Hippocampal formation (tissue), 2 donors: ENCODE measurements at regions not wholly inside any gene's neighbourhood (a gene's known extent, or its start where the extent isn't known, plus 50 kb on each side); places are given as distances from the start of the nearest gene placed in this dataset.

Source experiments
- DNase-seq, 2 donors: peaks; one replicate each; lab custom pipeline; 2025; lab: John Stamatoyannopoulos, UW

DNA sequence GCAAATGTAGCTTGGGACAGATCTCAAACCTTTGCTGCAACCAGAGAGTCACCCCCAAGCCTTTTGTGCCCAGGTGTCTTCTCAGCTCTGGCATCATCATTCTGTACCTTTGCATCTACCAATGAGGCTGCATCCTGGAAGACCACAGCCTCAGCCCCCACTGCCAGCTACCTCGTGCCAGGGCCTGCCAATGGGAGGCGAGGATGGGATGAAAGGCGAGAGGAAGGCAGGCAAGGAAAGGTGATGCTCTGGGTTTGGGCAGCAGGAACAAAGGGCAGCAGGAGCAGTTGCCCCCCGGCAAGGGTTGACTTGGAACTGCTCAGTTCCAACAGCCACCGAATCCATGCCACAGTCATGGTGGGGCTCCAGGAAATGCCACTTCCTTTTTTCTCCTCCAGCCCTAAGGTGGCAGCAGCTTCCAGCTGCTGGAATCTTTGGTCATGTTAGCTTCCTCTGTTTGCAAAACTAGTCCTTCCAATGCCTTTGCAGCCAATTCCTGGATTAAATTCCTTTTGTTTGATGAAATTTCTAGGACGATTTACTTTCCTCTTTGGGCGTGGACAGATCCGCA lies 651.6 kb downstream of the NPHP4 start:
- DNase-seq = no peak

- no peak for DNase-seq
Measured at GRCh38 chr1:5338466-5338865, 653.8 kb downstream of the NPHP4 start.

- DNase-seq = no peak
Measured at GRCh38 chr1:5333291-5333690, 658.9 kb downstream of the NPHP4 start.

GRCh38 chr1:5331101-5331500 lies 661.1 kb downstream of the NPHP4 start:
- DNase-seq = no peak

- no peak for DNase-seq
Measured at GRCh38 chr1:5329068-5329739, 663.0 kb downstream of the NPHP4 start.

- DNase-seq = no peak
Measured at GRCh38 chr1:5324883-5325282, 667.3 kb downstream of the NPHP4 start.

DNA sequence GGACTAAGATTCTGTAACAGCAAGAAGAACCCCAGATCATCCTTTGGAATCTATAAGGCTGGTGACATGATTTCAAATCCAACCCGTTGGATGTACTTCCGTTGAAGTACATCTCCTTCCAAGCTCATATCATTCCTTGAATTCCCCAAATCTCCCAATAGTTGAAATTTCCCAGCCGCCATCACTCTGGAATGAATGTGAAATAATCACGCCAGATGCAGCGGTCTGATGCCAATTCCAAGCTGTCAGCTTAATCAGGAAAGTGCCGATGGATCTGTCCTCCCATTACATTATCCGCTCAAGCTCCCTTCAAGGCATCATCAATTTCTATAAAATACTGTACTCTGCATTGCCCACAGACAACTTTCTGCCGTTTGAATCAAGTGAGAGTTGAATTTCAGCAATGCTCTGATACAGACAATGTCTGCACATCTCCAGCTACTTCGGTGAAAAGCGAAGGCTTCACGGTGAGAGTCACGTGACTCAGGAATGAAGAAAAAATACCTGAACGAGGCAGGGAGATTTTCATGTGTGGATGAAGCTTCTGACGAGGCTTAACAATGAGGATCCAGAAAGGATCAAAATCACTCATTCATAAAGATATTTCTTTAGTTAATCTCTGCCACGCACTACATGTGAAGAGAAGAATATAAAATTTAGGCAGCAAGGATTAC lies 663.9 kb downstream of the AJAP1 start:
- no peak for DNase-seq

GRCh38 chr1:5317391-5317790 lies 663.0 kb downstream of the AJAP1 start:
- no peak for DNase-seq

DNA sequence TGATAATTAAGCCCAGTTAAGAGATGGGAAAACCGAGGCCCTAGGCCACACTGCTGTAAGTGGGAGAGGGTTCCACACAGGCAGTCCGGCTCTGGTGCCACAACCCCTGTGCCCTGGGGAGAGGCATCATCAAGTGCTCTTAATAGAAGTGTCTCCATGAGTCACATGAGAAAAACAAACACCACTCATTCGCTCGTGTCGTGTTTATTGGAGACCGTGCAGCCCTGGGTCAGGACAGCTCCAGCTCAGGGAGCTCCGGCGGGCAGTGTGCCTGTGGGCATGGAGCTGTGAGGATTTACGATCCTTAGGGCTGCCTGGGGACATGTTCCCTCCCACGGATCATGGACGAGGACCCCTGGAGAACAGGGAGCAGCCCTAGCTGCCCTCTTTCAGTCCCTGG lies 658.5 kb downstream of the AJAP1 start:
- DNase-seq = no peak

DNA sequence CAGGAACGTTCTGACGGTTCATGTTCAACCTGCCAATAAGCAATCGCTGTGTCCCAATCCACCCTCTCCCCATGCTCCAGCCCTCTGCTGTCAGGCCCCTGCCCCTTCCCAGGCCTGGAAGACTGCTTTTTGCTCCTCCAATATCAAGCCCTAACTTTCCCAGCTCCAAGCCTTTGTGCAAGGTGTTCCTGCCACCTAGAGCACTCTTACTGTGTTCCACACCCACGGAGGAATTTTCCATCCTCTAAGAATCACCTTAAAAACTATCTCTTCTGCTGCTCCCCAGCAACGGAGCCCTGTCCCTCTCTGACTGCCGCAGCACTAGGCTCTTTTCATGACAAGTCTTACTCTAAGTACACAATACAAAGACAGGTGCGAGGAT lies 657.9 kb downstream of the AJAP1 start:
- DNase-seq = no peak

DNA sequence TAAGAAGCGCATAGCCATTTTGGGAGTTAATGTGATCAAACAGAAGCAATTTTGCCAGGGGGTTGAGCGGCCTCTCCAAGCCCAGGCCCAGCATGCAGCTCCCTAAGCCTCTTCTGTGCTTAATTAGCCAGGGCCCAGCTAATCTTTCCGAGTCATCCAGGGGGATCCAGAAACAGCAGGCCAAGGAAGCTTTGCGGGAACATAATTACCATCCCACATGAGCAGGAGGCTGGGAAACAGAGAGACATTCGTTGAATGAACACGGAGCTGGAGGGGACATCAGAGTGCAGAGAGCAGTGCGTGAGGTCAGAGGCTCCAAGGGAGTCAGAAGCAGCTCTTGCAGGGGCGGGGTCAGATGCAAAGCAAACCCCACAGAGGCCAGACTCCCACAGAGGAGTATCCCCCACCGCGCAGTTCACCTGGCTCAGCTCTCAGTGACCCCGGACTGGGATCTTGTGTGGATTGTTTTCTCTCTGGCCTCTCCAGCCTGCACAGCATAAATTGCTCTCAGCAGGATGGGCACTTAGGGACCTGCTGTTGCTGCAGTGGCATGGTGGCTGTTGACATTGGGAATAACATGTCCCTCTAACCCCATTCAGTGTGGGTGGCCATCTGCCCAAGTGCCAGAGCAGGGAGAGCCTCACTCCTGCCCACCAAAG lies 657.4 kb downstream of the AJAP1 start:
- DNase-seq = no peak

- no peak for DNase-seq
Measured at GRCh38 chr1:5311147-5311546, 656.7 kb downstream of the AJAP1 start.

GRCh38 chr1:5308249-5308648 lies 653.8 kb downstream of the AJAP1 start:
- DNase-seq = no peak

DNA sequence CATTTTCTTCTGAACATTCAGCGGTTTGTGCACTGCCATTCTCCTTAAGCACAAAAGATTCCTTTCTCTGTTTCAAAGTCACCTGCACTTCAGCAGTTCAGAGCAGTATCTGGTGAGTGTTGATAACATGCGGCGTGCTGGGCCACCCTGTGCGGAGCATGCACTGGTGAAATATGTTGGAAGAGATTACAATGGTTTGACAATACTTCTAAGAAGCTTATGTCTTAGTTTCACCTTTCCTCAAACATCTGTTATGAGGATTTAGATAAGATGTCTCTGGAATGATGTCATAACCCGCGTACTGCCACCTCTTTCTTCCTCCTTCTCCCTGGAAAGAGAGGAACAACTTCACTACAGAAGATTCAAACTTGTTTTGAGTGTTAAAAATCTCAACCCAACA lies 650.3 kb downstream of the AJAP1 start:
- no peak for DNase-seq

DNA sequence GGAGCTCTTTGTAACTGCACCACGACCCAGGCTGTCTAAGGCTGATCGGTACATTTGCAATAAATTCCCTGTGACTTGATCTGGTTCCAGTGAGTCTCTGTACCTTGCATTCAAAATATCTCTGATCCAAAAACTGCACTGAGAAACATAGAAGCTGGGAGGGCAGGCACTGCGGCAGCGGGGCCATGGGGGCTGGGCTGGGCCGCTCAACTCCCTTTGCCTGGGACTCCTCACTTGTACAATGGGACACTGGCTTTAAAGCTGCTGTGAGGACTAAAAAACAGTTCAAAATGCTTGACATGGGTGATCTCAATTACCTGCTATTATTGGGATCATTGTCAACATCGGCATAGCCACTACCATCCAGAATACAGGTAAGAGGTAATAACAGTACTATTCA lies 644.0 kb downstream of the AJAP1 start:
- DNase-seq = no peak

- peak; percentile 33 to 58 for DNase-seq
Measured at GRCh38 chr1:5297886-5298239, 643.5 kb downstream of the AJAP1 start.

DNA sequence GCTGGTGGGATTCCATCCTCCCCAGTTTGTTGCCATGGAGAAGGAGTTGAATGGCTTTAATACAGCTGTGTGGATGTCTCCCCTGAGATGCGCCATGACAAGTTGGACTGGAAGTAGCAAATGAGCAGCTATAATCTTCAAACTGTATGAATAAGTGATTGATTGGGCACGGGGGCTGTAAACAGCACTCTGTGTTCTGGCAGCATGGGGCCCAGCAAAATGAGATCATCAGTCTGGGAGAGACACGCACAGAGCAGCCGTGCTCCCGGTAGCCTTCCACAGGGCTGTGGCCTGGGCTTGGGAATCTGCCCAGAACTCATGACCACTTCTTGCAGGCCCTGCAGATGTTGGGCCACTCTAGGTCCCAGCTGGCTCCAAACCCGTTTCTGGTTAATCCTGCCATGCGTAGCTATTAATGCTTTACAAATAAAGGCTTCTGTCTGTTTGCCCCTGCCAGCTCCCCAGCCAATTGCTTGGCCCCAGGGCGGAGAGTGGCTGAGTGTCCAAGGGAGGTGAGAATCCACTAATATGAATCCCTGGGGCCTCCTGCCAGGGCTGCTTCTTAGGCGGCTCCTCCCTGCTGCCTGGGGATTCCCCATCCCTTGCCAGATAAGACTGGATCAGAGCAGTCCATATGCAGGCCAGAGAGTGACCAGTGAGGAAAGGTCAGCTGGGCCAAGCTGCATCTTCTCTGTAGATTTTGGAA lies 642.9 kb downstream of the AJAP1 start:
- peak; percentile 72 to 84 for DNase-seq

DNA sequence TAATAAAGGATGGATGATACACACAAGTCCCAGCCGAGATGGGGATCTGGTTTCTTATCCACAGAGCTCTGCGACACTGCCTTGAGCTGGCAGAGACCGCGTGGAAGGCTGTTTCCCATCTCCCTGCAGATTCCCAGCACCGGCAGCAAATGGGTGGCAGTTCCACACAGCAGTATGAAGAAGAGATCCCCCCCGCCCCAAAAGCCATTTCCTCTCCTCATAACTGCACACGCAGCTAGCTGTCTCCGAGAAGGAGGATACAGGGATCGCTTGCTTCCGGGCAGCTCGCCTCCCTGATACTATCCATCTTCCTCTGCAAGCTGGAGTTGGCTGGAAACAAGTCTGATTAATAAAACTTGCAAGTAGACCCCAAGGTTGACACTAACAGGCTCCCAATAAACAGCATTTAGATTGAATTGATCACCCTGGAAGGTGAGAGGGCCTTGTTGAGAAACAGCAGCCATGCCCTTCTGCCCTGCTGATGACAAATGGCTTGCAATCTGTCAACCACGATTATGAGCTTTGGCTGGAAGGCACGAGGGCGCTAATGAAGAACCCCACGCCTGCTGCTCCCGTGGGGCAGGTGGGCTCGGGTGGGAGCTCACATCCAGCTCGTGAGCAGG lies 642.3 kb downstream of the AJAP1 start:
- no peak for DNase-seq

DNA sequence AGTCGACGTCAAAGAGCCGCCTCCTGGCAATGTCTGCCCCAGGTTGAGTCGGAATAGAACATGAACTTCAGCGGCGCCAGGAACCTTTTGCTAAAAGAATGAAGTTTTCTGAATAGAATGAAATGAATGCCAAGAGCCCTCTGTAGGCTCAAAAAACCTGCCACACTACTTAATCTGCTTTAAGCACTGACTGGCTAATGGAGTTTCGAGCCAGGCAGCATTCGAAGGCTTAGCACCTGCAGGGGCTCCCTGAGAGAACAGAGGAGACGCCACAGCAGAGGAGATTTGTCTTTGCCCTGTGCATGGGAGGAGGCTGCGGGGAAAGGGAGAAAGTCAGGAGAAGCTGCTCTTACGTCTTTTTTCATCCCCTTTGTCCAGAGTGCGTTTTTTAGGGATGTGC lies 641.7 kb downstream of the AJAP1 start:
- no peak for DNase-seq

DNA sequence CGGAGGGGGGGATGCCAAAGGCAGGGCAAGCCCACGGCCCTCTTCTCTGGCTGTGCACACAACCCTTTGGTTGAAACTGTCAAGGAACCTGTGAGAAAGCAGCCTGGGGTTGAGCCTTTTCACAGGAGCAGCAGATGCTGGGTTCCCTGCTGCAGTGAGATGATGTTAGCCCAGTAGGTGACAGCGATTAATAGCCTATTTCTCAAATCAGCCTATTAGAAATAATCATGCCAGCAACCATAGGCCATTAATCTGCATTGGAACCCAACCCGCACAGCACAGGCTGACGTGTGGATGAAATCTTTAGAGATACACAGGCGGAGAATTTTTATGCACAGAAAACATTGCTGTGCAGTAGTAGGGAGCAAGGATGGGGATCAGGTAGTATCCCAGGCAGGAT lies 637.5 kb downstream of the AJAP1 start:
- DNase-seq = no peak

DNA sequence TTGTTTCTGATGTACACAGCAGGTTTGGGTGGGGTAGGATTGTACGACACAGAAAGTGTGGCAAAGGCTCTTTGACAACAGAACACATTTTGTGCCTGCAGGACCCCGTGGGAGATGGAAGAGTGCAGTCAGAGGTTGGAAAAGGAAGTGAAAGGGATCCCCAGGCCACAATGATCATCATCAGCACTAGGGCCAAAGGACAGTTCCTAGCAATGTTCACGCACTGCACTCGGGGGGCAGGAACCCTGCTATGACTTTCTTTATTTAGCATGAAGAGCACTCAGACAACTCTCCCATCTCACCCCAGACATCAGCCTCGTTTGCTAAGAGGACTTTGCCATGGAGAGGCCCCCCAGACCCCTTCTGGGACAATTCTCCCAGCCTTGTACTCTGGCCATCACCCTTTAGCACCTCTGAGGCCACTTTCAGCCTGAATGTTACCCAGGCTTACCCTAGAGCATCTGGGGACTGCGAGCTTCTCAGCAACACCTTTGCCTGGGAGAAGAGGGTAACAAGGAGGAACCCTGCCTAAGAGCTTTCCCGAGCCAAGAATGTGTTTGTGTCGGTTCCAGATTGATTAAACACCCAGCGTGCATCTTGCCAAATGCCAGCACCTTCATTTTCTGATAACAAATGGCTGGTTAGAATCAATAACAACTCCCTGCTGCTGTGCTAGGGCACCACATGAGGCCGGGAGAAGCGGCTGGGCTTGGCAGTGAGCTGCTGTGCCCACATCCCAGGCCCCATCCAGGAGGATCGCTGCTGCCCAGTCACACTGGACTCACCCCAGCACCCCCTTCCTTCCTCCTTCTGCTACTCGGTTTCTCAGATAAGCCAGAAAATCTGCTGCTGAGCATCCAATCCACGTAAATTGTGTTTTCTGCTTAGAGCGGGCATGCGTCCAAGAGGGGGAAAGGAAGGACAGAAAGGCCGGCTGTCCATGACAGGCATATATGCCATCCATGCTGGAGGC lies 633.1 kb downstream of the AJAP1 start:
- no peak for DNase-seq
